Activated CD8-positive, alpha-beta memory T cell treated with anti-CD3 and anti-CD28 coated beads for 36 hours (primary cell): ENCODE measurements at regions not wholly inside any gene's neighbourhood (a gene's known extent, or its start where the extent isn't known, plus 50 kb on each side); places are given as distances from the start of the nearest gene placed in this dataset.

ENCODE experiments used
- CTCF ChIA-PET: fragments of 350-600 bp; sonication (Branson Sonifier 250); formaldehyde crosslinking; loops from one replicate; lab custom pipeline; 2021; ENCODE audit warnings: antibody characterized with exemption; lab: Charles Lee
- POLR2A ChIA-PET: fragments of 350-600 bp; sonication (Branson Sonifier 250); formaldehyde crosslinking; loops from one replicate; lab custom pipeline; 2021; ENCODE audit warnings: antibody characterized with exemption; lab: Charles Lee

DNA sequence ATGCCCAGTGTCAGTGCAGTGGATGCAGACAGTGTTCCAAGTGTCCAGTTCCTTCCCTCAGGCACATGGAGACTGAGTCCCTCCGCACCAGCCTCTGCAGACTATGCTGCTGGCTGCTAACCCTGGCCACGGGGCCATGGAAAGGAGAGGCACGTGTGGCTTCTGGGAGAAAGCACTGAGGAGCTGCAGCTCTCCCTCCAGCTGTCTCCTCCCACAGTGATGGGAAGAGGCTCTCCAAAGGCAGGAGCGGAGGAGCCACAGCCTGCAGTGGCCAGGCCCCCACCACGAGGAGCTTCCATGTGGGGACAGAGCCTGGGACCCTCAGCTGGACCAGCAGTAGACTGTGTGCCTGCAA lies 141.1 kb downstream of the NDUFA10 start:
- CTCF ChIA-PET = no interaction called here
- POLR2A ChIA-PET = no interaction called here

DNA sequence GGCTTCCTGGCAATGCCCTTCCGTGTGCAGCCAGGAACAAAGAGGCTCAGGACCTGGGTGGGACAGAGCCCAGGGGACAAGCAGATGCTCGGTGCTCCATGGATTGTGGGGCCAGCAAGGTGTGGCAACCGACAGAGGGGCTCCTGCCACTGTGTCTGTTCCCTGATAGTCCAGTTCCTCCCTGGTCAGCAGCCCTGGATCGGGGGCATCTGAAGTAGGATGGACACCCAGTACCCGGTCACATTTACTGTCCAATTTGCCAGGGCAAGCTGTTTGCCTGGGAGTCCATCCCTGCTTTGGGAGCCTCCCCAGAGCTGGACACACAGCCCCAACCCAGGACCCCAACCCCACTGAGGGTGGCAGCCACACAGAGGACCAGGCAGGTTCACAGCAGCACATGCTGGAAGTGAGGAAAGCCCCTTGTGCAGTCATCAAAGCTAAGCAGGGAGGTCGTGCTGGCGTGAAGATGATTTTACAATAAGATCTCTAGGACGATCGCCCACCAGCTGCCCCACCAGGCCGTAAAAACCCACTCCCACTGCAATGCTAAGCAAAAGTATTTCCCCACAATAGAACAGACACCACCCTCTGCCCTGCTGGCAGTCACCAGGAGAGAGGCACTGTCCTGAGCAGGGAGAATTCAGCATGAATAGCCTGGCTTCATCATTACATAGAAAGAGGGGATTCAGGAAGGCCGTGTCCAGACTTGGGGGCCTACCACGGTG lies 141.7 kb downstream of the NDUFA10 start:
- ChIA-PET CTCF (interaction anchor here (1.0 kb wide), 1 partner anchor 17 kb away, joined by 3 read pairs; no protein-coding TSS in a partner anchor), POLR2A (no interaction called here)

DNA sequence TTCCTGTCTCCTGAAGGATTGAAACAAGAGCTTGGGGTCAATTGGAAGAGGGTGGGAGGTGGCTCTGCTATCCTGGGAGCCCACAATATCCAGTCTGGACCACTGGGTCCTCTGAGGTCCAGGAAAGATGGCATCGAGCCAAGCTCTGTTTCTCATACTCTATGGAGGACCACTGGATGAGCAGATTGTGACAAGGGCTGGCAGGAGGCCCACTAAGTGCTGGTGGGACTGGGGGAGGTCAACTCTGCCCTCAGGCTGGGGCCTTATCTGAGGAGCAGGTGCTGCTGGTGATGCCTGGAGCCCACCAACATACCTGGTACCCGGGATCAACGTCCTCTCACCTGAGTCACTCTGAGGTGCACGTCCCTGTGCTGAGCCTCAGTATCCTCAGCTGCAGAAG lies 142.4 kb downstream of the NDUFA10 start:
- CTCF ChIA-PET = interaction anchor here (0.6 to 1.0 kb wide), 3 partner anchors 18 to 848 kb away, joined by 3 read pairs; no protein-coding TSS in a partner anchor
- POLR2A ChIA-PET = no interaction called here

DNA sequence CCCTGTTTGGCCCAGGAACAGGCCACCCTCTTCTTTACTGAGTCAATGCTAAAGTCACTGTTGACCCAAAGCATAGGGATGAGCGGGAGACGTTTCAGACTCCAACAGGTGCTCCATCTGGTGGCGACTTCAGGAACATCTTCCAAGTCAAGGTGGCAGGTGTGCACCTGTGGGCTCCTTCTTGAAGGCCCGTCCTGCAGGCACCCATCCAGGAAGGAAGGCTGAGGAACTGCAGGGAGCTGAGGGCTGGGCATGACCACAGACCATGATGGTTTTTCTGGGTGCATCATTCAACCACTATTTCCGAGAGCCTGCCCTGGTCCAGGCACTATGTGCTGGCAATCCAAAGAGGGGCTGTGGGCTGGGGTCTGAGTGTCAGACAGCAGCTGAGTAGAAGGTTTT lies 142.8 kb downstream of the NDUFA10 start:
- POLR2A ChIA-PET = no interaction called here
- CTCF ChIA-PET = interaction anchor here (0.6 to 1.0 kb wide), 3 partner anchors 18 to 847 kb away, joined by 3 read pairs; no protein-coding TSS in a partner anchor

DNA sequence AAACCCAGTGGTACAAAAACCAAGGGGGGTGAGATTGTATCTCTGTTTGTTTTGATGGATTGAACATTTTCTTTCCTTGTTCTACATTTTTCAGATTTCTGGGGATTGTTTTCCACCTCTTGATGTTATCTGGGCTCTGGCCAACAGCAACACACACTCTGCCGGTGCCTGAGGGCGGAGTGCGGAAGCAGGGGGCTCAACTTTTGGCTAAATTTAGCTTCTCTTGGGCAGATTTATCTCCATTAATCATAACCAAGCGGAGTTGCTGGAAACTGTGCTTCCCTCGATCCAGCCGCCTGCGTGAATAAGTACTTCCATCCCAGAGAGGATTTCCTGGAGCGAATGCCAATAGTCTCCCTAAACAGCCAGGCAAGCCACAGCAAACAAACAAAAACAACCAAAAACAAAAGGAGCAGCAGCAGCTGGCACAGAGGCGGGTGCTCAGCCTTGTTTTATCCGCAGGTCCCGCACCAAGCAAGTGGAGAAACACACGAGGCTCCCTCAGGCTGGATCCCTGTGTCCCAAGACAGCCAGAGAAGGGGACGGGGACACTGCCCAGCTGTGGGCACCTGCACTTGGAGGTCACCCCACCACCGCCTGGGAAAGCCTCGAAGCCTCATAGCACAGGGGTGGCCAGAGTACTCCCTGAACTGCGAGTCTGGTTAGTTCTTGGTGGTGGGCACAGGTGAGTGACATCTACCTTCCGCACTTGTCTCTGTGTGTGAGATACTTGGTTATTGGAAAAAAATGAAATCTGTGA lies 143.4 kb downstream of the NDUFA10 start:
- CTCF ChIA-PET = interaction anchor here (0.8 kb wide), 1 partner anchor 668 kb away, joined by 3 read pairs; no protein-coding TSS in a partner anchor
- POLR2A ChIA-PET = no interaction called here

DNA sequence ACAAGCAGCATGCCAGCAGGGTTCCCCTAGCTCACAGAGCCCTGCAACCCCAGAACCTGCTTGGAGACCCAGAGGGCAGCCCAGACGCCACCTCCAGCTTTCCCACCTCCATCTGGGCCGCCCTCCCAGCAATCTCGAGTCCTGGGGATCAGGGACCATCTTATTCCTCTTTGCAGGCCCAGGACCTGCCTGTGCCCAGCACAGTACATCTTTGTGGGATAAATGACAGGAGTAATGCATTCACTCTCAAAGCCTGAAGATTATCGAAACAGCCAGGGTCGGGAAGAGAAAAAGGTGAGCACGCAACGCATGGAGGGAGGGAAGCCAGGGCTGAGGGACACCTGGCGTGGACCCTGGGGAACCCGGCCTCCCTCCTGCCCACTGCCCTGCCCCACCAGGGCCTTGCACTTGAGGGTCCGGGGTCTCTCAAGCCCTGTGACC lies 144.1 kb downstream of the NDUFA10 start:
- ChIA-PET POLR2A (no interaction called here), CTCF (no interaction called here)

DNA sequence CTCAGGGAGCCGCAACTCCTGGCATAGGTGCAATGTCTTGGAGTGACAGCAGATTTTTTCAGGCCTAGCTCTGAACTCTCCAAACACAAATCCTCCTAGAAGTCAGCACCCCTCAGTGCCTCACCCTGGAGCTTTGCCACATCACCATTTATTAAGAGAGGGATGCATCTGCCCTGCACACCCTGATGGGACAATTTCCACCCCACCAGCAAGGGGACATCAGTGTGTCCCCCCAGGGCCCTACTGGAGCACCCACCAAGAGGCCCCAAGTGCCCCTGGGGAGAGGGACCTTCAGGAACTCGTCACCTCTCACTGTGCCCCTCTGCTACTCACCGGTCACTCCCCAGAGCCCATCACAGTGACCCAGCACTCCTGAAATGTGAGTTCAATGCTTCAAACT lies 144.7 kb downstream of the NDUFA10 start:
- ChIA-PET POLR2A (no interaction called here), CTCF (no interaction called here)

DNA sequence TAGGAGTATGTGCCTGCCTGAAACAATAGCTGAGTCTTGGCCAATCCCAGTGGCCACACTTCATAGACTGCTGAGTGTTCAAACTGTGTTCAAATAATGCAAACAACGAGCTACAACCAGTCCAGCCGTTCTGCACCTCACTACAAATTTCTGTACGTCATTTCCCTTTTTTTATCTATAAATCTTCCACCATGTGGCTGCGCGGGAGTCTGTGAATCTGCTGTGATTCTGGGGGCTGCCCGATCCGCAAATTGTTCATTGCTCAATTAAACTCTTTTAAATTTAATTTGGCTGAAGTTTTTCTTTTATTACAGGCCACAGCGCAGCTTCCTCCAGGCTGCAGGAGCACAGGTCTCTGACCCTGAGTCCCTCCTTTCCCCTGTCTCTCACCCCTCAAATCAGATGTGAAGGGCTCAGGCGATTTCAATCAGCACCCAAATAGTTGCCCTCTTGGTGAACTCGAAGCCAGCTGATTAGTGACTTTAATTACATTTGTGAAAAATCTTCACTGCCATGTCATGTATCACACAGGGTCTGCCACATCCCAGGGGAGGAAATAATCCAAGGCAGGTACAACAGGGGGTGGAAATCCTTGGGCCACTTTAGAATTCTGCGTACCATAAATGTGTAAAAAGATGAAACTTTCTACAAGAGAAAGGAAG lies 145.6 kb downstream of the NDUFA10 start:
- ChIA-PET POLR2A (interaction anchor here (0.6 kb wide), 1 partner anchor 271 kb away, joined by 3 read pairs; no protein-coding TSS in a partner anchor), CTCF (no interaction called here)

DNA sequence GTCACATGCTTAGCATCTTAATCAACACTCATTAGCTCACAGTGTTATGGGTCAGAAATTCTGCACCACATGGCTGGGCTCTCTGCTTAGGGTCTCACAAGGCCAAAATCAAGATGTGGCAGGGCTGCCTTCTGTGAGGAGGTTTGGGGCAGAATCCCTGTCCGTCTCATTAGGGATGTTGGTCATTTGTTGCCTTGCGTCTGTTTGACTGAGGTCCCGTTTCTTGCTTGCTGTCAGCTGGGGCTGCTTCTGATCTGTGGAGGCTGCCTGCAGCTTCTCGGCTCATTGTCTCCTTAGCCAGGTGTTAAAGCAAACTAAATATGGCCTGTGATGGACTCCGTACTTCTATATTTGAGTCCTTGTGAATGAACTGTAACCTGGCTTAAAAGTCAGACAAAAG lies 146.5 kb downstream of the NDUFA10 start:
- ChIA-PET CTCF (no interaction called here), POLR2A (no interaction called here)

DNA sequence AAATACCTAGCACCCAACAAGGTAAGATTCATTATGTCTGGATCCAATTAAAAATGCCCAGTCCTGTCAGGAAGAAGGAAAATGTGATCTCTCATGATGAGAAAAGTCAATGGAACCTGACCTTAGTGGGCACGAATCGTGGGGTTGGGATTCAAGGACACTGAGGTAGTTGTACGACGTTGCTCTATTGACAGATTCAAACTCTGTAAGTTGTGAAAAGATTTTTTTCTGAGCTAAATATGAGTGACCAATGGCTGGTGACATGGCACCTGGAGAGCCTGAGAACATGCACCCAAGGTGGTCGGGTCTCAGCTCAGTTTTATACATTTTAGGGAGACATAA lies 148.2 kb downstream of the NDUFA10 start:
- POLR2A ChIA-PET = no interaction called here
- CTCF ChIA-PET = no interaction called here

DNA sequence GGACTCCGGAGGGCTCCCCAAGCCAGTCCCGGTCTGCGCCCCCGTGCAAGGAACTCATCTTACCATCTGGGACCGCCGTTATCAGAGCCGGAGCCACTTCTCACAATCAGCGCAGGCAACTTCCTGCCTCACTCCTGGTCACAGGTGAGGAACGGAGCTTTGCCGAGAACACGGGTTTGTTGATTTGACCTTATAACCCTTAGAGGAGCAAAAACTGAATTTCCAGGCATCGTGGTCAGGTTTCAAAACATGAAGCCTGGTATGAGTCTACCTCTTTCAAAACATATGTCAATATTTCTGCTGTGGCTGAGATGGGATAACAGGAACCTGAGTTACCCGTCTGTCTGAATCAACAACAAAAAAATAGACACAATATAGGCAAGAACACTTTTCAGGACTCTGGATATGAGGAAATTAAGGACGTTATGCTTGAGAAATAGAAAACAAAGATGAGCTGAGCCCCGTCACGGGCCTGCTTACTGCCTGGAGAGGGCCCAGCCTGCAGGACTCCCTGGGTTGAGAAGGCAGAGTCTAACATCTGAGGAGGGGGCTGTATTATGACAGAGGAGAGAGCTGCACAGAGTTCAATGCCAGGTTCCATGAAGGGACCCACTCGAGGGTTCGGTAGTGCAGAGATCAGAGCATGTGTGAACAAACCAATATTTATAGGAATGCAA lies 148.7 kb downstream of the NDUFA10 start:
- ChIA-PET CTCF (no interaction called here), POLR2A (interaction anchor here (0.6 kb wide), 1 partner anchor 1682 kb away, joined by 3 read pairs; no protein-coding TSS in a partner anchor)

DNA sequence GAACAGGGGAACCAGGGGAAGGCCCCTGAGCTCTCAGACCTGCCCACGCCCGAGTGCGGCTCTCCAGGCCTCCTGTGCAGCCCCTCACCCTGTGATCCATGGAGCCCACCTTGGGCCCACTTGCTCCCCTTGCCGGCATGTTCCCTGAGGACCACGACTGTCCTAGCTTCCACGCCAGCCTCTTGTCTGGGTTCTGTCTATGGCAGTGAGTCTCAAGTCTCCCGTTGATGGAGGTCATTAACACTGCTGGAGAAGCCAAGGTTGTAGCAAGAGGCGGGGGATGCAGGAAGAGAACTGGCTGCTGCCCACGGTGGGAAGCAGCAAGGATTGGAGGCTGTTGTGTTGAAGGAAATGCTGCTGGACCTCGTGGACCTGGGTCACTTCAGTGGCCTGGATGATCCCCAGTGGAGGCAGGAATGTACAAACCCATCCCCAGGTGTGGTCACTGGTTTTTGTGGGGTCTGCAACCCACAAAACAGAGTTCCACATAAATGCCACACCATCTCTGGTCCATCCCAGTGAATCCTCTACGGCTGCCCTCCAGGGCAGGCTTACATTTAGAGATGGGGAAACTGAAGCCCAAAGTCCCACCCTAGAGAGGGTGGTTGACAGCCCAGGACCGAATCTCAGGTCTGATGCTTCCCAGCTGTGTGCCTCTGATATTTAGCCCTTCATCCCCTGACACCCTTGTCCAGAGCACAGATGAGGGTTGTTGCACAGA lies 150.3 kb downstream of the NDUFA10 start:
- ChIA-PET CTCF (no interaction called here), POLR2A (no interaction called here)

DNA sequence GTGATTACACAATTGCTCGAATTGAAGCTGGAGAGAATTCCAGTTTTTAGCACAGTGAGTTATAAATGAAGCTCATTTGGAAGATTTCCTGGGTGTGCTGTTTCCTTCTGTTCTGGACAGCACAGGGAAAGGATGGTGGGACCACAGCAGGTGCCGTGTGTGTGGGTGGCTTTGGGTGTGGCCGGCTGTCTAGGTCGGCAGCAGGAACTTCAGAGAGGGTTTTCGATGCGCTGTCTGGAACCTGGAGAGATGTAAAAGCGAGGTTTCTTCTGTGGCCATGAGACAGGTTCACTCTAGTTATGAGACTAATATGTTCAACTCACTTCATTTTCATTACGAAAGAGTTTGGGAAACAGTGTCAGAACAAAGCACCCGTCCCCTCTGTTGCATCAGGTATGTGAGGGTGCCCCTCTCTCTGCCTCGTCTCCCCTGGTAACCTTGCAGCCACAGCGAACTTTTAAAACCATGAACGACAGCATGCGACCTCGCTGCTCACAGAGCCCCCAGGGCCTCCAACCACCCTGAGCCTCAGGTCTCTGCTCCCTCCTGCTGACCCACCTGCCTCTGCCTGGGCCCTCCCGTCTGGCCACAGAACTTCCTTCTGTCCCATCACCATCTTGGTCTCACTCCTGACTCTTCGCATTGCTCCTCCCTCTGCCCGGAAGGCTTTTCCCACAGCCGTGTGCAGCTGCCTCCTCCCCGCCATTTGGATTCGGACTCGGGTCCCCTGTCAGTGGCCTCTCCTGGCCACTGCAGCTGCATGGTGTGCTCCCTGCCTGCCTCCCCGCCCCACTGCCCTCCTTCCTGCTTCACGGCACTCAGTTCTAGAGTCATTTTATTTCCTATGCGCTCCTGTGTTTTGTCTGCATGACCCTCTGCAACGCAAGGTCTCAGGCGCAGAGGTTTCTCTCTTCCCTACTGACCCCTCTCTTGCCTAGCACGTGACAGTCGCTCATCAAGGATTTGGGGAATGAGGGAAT lies 151.2 kb downstream of the NDUFA10 start:
- POLR2A ChIA-PET = no interaction called here
- CTCF ChIA-PET = no interaction called here

DNA sequence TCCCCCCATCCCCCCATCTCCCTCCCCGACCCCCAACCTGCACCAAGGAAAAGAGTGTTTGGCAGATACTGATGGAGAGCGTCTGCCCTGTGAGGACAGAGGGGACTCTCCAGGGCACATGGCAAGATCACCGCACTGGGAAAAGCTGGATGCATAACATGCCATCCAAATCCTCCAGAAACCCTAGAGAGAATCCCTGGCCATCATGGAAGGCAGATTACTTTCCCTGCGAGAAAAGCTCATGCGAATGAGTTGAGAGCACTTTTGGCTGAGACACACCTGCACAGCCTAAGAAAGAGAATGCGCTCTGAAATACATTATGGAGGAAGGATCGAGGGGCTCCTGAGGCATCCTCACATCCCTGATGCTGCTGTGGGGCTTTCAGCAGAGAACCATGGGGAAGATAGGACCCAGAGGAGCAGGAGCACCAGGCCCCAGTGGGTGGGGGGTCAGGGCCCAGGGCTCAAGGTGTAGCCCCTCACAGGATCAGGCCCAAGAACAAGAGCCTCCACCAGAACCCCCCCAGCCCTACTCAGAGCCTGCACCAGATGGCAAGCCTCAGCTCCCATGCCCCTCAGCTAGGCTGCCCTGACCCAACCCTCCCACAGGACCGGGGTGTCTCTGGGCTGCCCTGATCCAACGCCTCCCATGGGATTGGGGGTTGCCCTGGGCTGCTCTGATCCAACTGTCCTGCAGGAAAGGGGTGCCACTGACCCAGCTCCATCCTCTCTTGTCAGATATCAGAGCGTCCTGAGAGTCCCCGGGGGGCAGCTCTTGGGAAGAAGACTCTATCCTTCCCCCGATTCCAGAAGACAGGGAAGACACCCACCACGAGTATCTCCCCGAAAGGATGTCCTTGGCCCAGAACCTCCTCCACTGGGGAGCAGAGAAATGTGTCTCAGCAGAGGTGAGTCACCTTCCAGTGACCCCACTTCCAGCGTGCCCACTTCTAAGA lies 153.4 kb downstream of the NDUFA10 start:
- ChIA-PET CTCF (no interaction called here), POLR2A (no interaction called here)

DNA sequence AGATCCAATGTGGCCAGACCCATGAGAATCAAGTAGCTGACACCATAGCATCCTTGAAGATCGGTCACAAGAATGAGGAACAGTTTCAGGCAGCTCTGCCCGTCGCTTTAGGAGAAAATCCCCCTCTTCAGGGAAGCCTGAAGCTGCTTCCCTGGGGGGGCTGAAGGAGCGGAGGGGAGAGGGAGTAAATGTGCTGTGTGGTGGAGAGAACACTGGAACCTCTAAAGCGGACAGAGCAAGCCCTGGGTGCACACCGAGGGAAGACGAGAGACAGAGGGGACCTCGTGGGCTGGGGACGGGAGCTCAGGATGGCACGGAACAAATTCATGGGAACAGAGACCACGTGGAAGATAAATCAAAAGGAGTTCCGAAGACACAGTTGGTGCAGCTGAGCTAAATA lies 154.3 kb downstream of the NDUFA10 start:
- ChIA-PET CTCF (no interaction called here), POLR2A (no interaction called here)

DNA sequence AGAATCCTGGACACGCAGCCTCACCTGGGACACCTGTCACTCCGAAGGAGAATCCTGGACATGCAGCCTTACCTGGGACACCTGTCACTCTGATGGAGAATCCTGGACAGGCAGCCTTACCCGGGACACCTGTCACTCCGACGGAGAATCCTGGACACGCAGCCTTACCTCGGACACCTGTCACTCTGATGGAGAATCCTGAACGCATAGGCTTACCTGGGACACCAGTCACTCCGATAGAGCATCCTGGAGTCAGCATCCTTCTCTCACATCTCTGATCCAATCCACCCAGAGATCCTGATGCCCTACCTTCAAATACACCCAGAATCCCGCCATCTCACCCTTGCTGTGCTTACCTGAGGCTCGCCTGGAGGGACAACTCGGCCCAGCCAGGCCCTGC lies 154.9 kb downstream of the NDUFA10 start:
- POLR2A ChIA-PET = no interaction called here
- CTCF ChIA-PET = no interaction called here
